ENCODE measurements at regions not wholly inside any gene's neighbourhood (a gene's known extent, or its start where the extent isn't known, plus 50 kb on each side); places are given as distances from the start of the nearest gene placed in this dataset.
"Not testable (repeated sequence)": the region's sequence is repeated elsewhere in the genome, so short reads cannot be mapped to it uniquely, and the experiment has no call there.

GRCh38 chr2:67773851-67774250 lies 289.0 kb downstream of the C1D start:
- no peak for TF ChIP-seq CTCF (IDR thresholded peaks at IDR 0.05; ENCODE audit: insufficient read depth, low read depth, low read length, missing control alignments)
- DNase-seq (ENCODE audit: low read depth), result no peak
- no peak overlapping the region for H3K4me3 ChIP-seq (ENCODE audit: low read depth, low read length)

- H3K4me3 ChIP-seq (ENCODE audit: low read depth, low read length), result no peak overlapping the region
- TF ChIP-seq CTCF (IDR thresholded peaks at IDR 0.05; ENCODE audit: insufficient read depth, low read depth, low read length, missing control alignments), result no peak
- DNase-seq (ENCODE audit: low read depth), result no peak
Measured at GRCh38 chr2:67776276-67776675, 286.5 kb downstream of the C1D start.

GRCh38 chr2:67777010-67777409 lies 285.8 kb downstream of the C1D start:
- DNase-seq (ENCODE audit: low read depth), result no peak
- H3K4me3 ChIP-seq (ENCODE audit: low read depth, low read length), result no peak overlapping the region
- TF ChIP-seq CTCF (IDR thresholded peaks at IDR 0.05; ENCODE audit: insufficient read depth, low read depth, low read length, missing control alignments), result no peak

- DNase-seq (ENCODE audit: low read depth), result no peak
- TF ChIP-seq CTCF (IDR thresholded peaks at IDR 0.05; ENCODE audit: insufficient read depth, low read depth, low read length, missing control alignments), result no peak
- no peak overlapping the region for H3K4me3 ChIP-seq (ENCODE audit: low read depth, low read length)
Measured at GRCh38 chr2:67777836-67778429, 284.9 kb downstream of the C1D start.

- not testable (repeated sequence) for DNase-seq (ENCODE audit: low read depth); H3K4me3 ChIP-seq (ENCODE audit: low read depth, low read length)
Measured at GRCh38 chr2:67780841-67781240, 282.0 kb downstream of the C1D start.

GRCh38 chr2:67782443-67782842 lies 280.4 kb downstream of the C1D start:
- no peak overlapping the region for H3K4me3 ChIP-seq (ENCODE audit: low read depth, low read length)
- TF ChIP-seq CTCF (IDR thresholded peaks at IDR 0.05; ENCODE audit: insufficient read depth, low read depth, low read length, missing control alignments), result no peak
- no peak for DNase-seq (ENCODE audit: low read depth)

- DNase-seq (ENCODE audit: low read depth), result no peak
- no peak overlapping the region for H3K4me3 ChIP-seq (ENCODE audit: low read depth, low read length)
- TF ChIP-seq CTCF (IDR thresholded peaks at IDR 0.05; ENCODE audit: insufficient read depth, low read depth, low read length, missing control alignments), result no peak
Measured at GRCh38 chr2:67783026-67783425, 279.8 kb downstream of the C1D start.

Data from GM12865 (cell line).